Fibroblast of lung (primary cell): ENCODE measurements at regions not wholly inside any gene's neighbourhood (a gene's known extent, or its start where the extent isn't known, plus 50 kb on each side); places are given as distances from the start of the nearest gene placed in this dataset.
A peak's percentile ranks its signal among the peaks of the same experiment; 100 is the strongest.

Experiments
- DNase-seq, 2 donors: peaks; one replicate each; pipeline versions ENCODE4 v3.0.0 to v3.0.0-alpha.2; 2010; ENCODE audit warnings: low read depth in 2 of 2
- H2AFZ ChIP-seq: 2 replicates; pipeline ENCODE4 v1.5.1; 2012; ENCODE audit warnings: low read length, control low read depth, inconsistent platforms
- H3K27ac ChIP-seq: 2 replicates; pipeline ENCODE4 v1.5.1; 2011; ENCODE audit warnings: low read length, control low read depth; ENCODE audit not compliant: insufficient read depth
- H3K27me3 ChIP-seq: 2 replicates; pipeline ENCODE4 v1.5.1; 2011; ENCODE audit warnings: mild to moderate bottlenecking, low read length; ENCODE audit not compliant: control insufficient read depth, insufficient read depth
- H3K36me3 ChIP-seq: 2 replicates; pipeline ENCODE4 v1.5.1; 2011; ENCODE audit warnings: low read length; ENCODE audit not compliant: control insufficient read depth, insufficient read depth
- H3K4me1 ChIP-seq: 2 replicates; pipeline ENCODE4 v1.5.1; 2011; ENCODE audit warnings: low read length; ENCODE audit not compliant: control insufficient read depth, insufficient read depth; ENCODE audit errors: extremely low read depth
- H3K4me2 ChIP-seq: 2 replicates; pipeline ENCODE4 v1.5.1; 2011; ENCODE audit warnings: low read length, control low read depth; ENCODE audit not compliant: insufficient read depth; ENCODE audit errors: extremely low read depth
- H3K4me3 ChIP-seq, 4 experiments: fragments of 200-600 bp in 1 of 4; sonication (generic) in 1 of 4; replicated peaks in 1 of 4; 2 replicates each; pipeline ENCODE4 v1.5.1; 2011 to 2016; ENCODE audit warnings: low read length in 4 of 4, low read depth in 3 of 4, mild to moderate bottlenecking in 3 of 4, control low read depth in 2 of 4, inconsistent platforms in 1 of 4, mixed read lengths in 1 of 4; ENCODE audit not compliant: insufficient read depth in 1 of 4; ENCODE audit errors: control extremely low read depth in 1 of 4
- H3K79me2 ChIP-seq: 2 replicates; pipeline ENCODE4 v1.5.1; 2012; ENCODE audit warnings: mild to moderate bottlenecking, low read length, inconsistent platforms; ENCODE audit not compliant: control insufficient read depth, insufficient read depth
- H3K9ac ChIP-seq: 2 replicates; pipeline ENCODE4 v1.5.1; 2011; ENCODE audit warnings: mild to moderate bottlenecking, low read length, control low read depth; ENCODE audit not compliant: insufficient read depth
- H3K9me3 ChIP-seq: 2 replicates; pipeline ENCODE4 v1.5.1; 2012; ENCODE audit warnings: low read depth, low read length; ENCODE audit not compliant: control insufficient read depth, insufficient read depth
- H4K20me1 ChIP-seq: 2 replicates; pipeline ENCODE4 v1.5.1; 2011; ENCODE audit warnings: low read length; ENCODE audit not compliant: control insufficient read depth, insufficient read depth; ENCODE audit errors: extremely low read depth
- EZH2 ChIP-seq: IDR thresholded peaks from 2 replicates; pipeline ENCODE4 v1.5.1; 2012; ENCODE audit warnings: low read length, control low read depth, mild to moderate bottlenecking; ENCODE audit errors: missing control alignments
- TF ChIP-seq, protein P1 (sequence below), 2 donors: IDR thresholded peaks in 1 of 2; conservative IDR thresholded peaks in 1 of 2; 1 replicate in 1 of 2; 2 replicates in 1 of 2; pipeline ENCODE4 v1.5.1; 2011 to 2012; ENCODE audit warnings: low read length in 2 of 2, control low read depth in 1 of 2, inconsistent platforms in 1 of 2, low read depth in 1 of 2, mild to moderate bottlenecking in 1 of 2

- Histone ChIP-seq H3K4me3 (no peak overlapping the region), H3K9me3 (no peaks in the 10 kb centered on the region), H3K36me3 (no peaks in the 10 kb centered on the region), H3K27ac (peak overlapping the region; percentile 66), H2AFZ (peak overlapping the region; percentile 69), H3K9ac (no peak overlapping the region), H3K27me3 (no peaks in the 10 kb centered on the region), H3K4me2 (peak overlapping the region; percentile 53), H3K4me1 (peaks cover 7% of the 10 kb centered on the region), H3K79me2 (no peaks in the 10 kb centered on the region), H4K20me1 (no peaks in the 10 kb centered on the region)
- TF ChIP-seq EZH2, result no peak
- TF ChIP-seq, protein P1, sequence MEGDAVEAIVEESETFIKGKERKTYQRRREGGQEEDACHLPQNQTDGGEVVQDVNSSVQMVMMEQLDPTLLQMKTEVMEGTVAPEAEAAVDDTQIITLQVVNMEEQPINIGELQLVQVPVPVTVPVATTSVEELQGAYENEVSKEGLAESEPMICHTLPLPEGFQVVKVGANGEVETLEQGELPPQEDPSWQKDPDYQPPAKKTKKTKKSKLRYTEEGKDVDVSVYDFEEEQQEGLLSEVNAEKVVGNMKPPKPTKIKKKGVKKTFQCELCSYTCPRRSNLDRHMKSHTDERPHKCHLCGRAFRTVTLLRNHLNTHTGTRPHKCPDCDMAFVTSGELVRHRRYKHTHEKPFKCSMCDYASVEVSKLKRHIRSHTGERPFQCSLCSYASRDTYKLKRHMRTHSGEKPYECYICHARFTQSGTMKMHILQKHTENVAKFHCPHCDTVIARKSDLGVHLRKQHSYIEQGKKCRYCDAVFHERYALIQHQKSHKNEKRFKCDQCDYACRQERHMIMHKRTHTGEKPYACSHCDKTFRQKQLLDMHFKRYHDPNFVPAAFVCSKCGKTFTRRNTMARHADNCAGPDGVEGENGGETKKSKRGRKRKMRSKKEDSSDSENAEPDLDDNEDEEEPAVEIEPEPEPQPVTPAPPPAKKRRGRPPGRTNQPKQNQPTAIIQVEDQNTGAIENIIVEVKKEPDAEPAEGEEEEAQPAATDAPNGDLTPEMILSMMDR (conservative IDR thresholded peaks at IDR 0.05 in 1 of 2, IDR thresholded peaks at IDR 0.05 in 1 of 2; ENCODE audit: low read depth in 1 of 2, low read length in 2 of 2), result no peak
- DNase-seq, result peak; percentile 77 to 98
Observed at GRCh38 chr1:99590578-99591209, 55.2 kb upstream of the PALMD start.

DNA sequence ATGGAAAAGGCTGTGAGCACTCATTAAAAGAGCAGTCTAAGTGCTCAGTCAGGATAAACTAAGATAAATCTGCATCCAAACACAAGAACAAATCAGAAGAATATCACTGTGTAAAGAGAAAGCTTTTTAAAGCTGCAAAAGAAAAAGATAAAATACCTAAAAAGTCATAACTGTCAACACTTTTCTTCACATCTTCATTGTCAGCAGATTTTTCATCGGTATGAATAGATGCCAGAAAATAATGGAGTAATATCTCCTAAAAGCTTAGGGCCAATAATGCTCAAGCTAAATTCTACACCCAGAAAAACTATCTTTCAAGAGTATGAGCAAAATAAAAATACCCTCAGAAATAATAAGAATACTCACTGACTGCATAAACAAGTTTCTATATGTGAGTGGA is 54.0 kb upstream of the PALMD start:
- Histone ChIP-seq H3K9ac (no peak overlapping the region), H3K9me3 (no peaks in the 10 kb centered on the region), H2AFZ (no peak overlapping the region), H3K4me3 (no peak overlapping the region), H3K27ac (no peak overlapping the region), H3K4me1 (peaks cover 7% of the 10 kb centered on the region), H3K79me2 (no peaks in the 10 kb centered on the region), H3K4me2 (no peak overlapping the region), H4K20me1 (no peaks in the 10 kb centered on the region), H3K36me3 (no peaks in the 10 kb centered on the region), H3K27me3 (no peaks in the 10 kb centered on the region)
- no peak for DNase-seq
- TF ChIP-seq, protein P1 (conservative IDR thresholded peaks at IDR 0.05 in 1 of 2, IDR thresholded peaks at IDR 0.05 in 1 of 2; ENCODE audit: low read depth in 1 of 2, low read length in 2 of 2), result no peak
- TF ChIP-seq EZH2, result no peak

- Histone ChIP-seq H3K4me3 (no peak overlapping the region), H3K9ac (no peak overlapping the region), H4K20me1 (no peaks in the 10 kb centered on the region), H2AFZ (no peak overlapping the region), H3K36me3 (no peaks in the 10 kb centered on the region), H3K79me2 (no peaks in the 10 kb centered on the region), H3K4me1 (peaks cover 11% of the 10 kb centered on the region), H3K9me3 (no peaks in the 10 kb centered on the region), H3K27me3 (no peaks in the 10 kb centered on the region), H3K27ac (no peak overlapping the region), H3K4me2 (no peak overlapping the region)
- no peak for DNase-seq
- TF ChIP-seq EZH2, result no peak
- TF ChIP-seq, protein P1 (conservative IDR thresholded peaks at IDR 0.05 in 1 of 2, IDR thresholded peaks at IDR 0.05 in 1 of 2; ENCODE audit: low read depth in 1 of 2, low read length in 2 of 2), result no peak
Observed at GRCh38 chr1:99594205-99594604, 51.7 kb upstream of the PALMD start.
